B cell (primary cell): ENCODE measurements at regions not wholly inside any gene's neighbourhood (a gene's known extent, or its start where the extent isn't known, plus 50 kb on each side); places are given as distances from the start of the nearest gene placed in this dataset.

ENCODE experiments used
- ATAC-seq: fragments of 200-7000 bp; cut with Tn5 transposase; one replicate; pipeline ENCODE4 v1.10.0; 2021; ENCODE audit warnings: low read depth, mild to moderate bottlenecking, moderate number of reproducible peaks, moderate library complexity
- CTCF ChIA-PET: fragments of 350-600 bp; sonication (Branson Sonifier 250); formaldehyde crosslinking; loops from one replicate; lab custom pipeline; 2021; ENCODE audit warnings: antibody characterized with exemption, inconsistent platforms; lab: Charles Lee
- POLR2A ChIA-PET: fragments of 350-600 bp; sonication (Branson Sonifier 250); formaldehyde crosslinking; loops from one replicate; lab custom pipeline; 2021; ENCODE audit warnings: antibody characterized with exemption; lab: Charles Lee
- DNase-seq: peaks from one replicate; pipeline ENCODE4 v3.0.0; 2013
- H2AFZ ChIP-seq: 2 replicates; pipeline ENCODE4 v1.6.1; 2012; ENCODE audit warnings: mild to moderate bottlenecking, low read depth, low read length; ENCODE audit not compliant: insufficient read depth, poor library complexity, severe bottlenecking
- H3K27ac ChIP-seq, 2 donors: 1 replicate in 1 of 2; 2 replicates in 1 of 2; pipeline ENCODE4 v1.5.1; 2012 to 2013; ENCODE audit warnings: low read length in 2 of 2, mild to moderate bottlenecking in 2 of 2, moderate library complexity in 1 of 2
- H3K27me3 ChIP-seq, 4 experiments: fragments of 200-600 bp in 1 of 4; sonication (generic) in 1 of 4; replicated peaks in 1 of 4; 1 replicate in 2 of 4; 2 replicates in 2 of 4; pipeline versions ENCODE4 v1.6.1 to v1.7.0; 2013 to 2016; ENCODE audit warnings: low read length in 3 of 4, mild to moderate bottlenecking in 2 of 4, mixed read lengths in 1 of 4, moderate library complexity in 1 of 4; ENCODE audit not compliant: insufficient read depth in 4 of 4, control insufficient read depth in 3 of 4; ENCODE audit errors: control extremely low read depth in 1 of 4
- H3K36me3 ChIP-seq, 2 experiments: replicated peaks in 1 of 2; 1 replicate in 1 of 2; 2 replicates in 1 of 2; pipeline versions ENCODE4 v1.6.1 to v1.7.1; 2013; ENCODE audit warnings: low read length in 1 of 2; ENCODE audit not compliant: insufficient read depth in 2 of 2, control insufficient read depth in 1 of 2; ENCODE audit errors: control extremely low read depth in 1 of 2, extremely low read depth in 1 of 2
- H3K4me1 ChIP-seq, 2 donors: fragments of 200-600 bp in 1 of 2; sonication (generic) in 1 of 2; 1 replicate in 1 of 2; 2 replicates in 1 of 2; pipeline versions ENCODE4 v1.5.1 to v1.6.1; 2013 to 2017; ENCODE audit warnings: low read length in 2 of 2; ENCODE audit not compliant: control insufficient read depth in 2 of 2, insufficient read depth in 2 of 2
- H3K4me2 ChIP-seq: replicated peaks from 2 replicates; pipeline ENCODE3; 2012; ENCODE audit warnings: mild to moderate bottlenecking, low read depth, low read length; ENCODE audit not compliant: poor library complexity, severe bottlenecking
- H3K4me3 ChIP-seq, 5 experiments: fragments of 200-600 bp in 1 of 5; sonication (generic) in 1 of 5; 1 replicate in 3 of 5; 2 replicates in 2 of 5; pipeline versions ENCODE4 v1.5.1 to v1.7.0; 2011 to 2016; ENCODE audit warnings: low read length in 4 of 5, mild to moderate bottlenecking in 4 of 5, low read depth in 2 of 5, control low read depth in 1 of 5, moderate library complexity in 1 of 5; ENCODE audit not compliant: insufficient read depth in 1 of 5; ENCODE audit errors: control extremely low read depth in 1 of 5, extremely low read depth in 1 of 5
- H3K79me2 ChIP-seq: fragments of 200-600 bp; sonication (generic); one replicate; pipeline ENCODE4 v1.6.0; 2016; ENCODE audit warnings: low read length; ENCODE audit not compliant: control insufficient read depth, insufficient read depth
- H3K9ac ChIP-seq: fragments of 200-600 bp; sonication (generic); 2 replicates; pipeline ENCODE4 v1.6.1; 2017; ENCODE audit warnings: mild to moderate bottlenecking, low read length, moderate library complexity
- H3K9me3 ChIP-seq, 3 donors: one replicate each; pipeline versions ENCODE4 v1.6.1 to v1.7.1; 2013; ENCODE audit warnings: low read length in 2 of 3; ENCODE audit not compliant: control insufficient read depth in 2 of 3, insufficient read depth in 1 of 3; ENCODE audit errors: control extremely low read depth in 1 of 3
- H4K20me1 ChIP-seq: 2 replicates; pipeline ENCODE4 v1.6.0; 2012; ENCODE audit warnings: mild to moderate bottlenecking, low read length; ENCODE audit not compliant: insufficient read depth, control insufficient read depth, poor library complexity, severe bottlenecking
- H3K27ac Mint-ChIP-seq: one replicate; pipeline ENCODE4 v1.8.0; 2021; ENCODE audit warnings: mixed read lengths
- H3K27me3 Mint-ChIP-seq: one replicate; pipeline ENCODE4 v1.8.0; 2021; ENCODE audit warnings: mixed read lengths
- H3K4me1 Mint-ChIP-seq: one replicate; pipeline ENCODE4 v1.8.0; 2021; ENCODE audit warnings: mixed read lengths
- H3K4me3 Mint-ChIP-seq: one replicate; pipeline ENCODE4 v1.8.0; 2021; ENCODE audit warnings: mixed read lengths
- H3K9me3 Mint-ChIP-seq: one replicate; pipeline ENCODE4 v1.8.0; 2022; ENCODE audit warnings: mixed read lengths; ENCODE audit not compliant: insufficient read depth
- EZH2 ChIP-seq: IDR thresholded peaks from 2 replicates; pipeline ENCODE4 v1.6.1; 2012; ENCODE audit warnings: borderline replicate concordance, low read depth, mild to moderate bottlenecking, moderate library complexity, low read length; ENCODE audit not compliant: insufficient read depth, poor library complexity, severe bottlenecking
- WGBS: methylation state at CpG from one replicate; pipeline ENCODE4 v1.1.5; 2013; ENCODE audit warnings: missing lambda C conversion rate; ENCODE audit not compliant: insufficient coverage; 5-methylcytosine and 5-hydroxymethylcytosine counted together
- intact Hi-C: fragments of 100-400 bp; cut with micrococcal nuclease; formaldehyde crosslinking; loops from one replicate; pipeline ENCODE4 v1.10.0; 2022
- TF ChIP-seq, protein P1 (sequence below): fragments of 200-600 bp; IDR thresholded peaks from one replicate; pipeline ENCODE4 v1.8.0; 2022; ENCODE audit warnings: antibody characterized with exemption, mild to moderate bottlenecking

DNA sequence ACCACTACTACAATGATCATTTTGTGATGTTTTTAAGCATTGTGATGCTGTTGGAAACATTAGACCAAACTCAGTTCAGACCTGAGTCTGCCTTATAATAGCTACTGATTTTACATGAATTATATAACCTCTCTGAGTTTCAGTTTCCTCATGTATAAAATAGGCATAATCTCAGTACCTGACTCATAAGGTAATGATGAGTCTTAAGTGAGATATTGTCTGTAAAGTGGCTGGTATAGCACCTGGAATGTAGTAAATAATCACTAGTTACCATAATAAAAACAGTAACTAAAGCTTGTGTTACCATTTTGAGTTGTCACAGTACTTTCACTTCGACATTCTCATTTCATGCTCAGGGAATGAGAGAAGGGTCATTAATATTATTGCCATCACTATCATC lies 381.5 kb upstream of the SALL1 start:
- DNase-seq (no peak), ATAC-seq (no peak)
- TF ChIP-seq EZH2 = no peak
- TF ChIP-seq, protein P1, sequence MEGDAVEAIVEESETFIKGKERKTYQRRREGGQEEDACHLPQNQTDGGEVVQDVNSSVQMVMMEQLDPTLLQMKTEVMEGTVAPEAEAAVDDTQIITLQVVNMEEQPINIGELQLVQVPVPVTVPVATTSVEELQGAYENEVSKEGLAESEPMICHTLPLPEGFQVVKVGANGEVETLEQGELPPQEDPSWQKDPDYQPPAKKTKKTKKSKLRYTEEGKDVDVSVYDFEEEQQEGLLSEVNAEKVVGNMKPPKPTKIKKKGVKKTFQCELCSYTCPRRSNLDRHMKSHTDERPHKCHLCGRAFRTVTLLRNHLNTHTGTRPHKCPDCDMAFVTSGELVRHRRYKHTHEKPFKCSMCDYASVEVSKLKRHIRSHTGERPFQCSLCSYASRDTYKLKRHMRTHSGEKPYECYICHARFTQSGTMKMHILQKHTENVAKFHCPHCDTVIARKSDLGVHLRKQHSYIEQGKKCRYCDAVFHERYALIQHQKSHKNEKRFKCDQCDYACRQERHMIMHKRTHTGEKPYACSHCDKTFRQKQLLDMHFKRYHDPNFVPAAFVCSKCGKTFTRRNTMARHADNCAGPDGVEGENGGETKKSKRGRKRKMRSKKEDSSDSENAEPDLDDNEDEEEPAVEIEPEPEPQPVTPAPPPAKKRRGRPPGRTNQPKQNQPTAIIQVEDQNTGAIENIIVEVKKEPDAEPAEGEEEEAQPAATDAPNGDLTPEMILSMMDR = no peak
- Histone ChIP-seq H3K4me2 (no peak overlapping the region), H3K4me1 (no peaks in the 10 kb centered on the region), H2AFZ (no peak overlapping the region), H3K27ac (no peak overlapping the region), H3K4me3 (no peak overlapping the region), H3K36me3 (no peaks in the 10 kb centered on the region), H3K27me3 (no peaks in the 10 kb centered on the region), H3K79me2 (no peaks in the 10 kb centered on the region), H4K20me1 (no peaks in the 10 kb centered on the region), H3K9ac (no peak overlapping the region), H3K9me3 (no peaks in the 10 kb centered on the region)
- Mint-ChIP-seq H3K9me3 (peaks cover 4% of the 10 kb centered on the region), H3K4me3 (no peak overlapping the region), H3K27ac (no peak overlapping the region), H3K27me3 (no peaks in the 10 kb centered on the region), H3K4me1 (no peaks in the 10 kb centered on the region)
- no CpG with 5 or more reads among the region's 1 CpG for WGBS
- POLR2A ChIA-PET = no interaction called here
- CTCF ChIA-PET = no interaction called here
- intact Hi-C loops = no loop called here

DNA sequence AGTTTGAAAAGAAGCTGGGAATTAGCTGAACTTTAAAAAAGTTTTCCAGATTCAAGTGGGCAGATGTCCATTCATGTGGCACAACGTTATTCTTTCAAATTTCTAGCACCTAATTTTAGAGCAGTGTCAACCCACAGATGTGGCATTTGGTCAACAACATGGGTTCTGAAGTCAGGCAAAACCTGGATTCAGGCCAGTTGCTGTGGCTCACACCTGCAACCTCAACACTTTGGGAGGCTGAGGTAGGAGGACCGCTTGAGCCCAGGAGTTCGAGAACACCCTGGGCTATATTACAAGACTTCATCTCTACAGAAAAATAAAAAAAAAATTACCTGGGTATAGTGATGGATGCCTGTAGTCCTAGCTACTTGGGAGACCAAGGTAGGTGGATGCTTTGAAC lies 380.2 kb upstream of the SALL1 start:
- no peaks in the 10 kb centered on the region for H3K4me1 ChIP-seq
- CTCF ChIA-PET = no interaction called here
- POLR2A ChIA-PET = no interaction called here

More for the DNA sequence above, 380.2 kb upstream of the SALL1 start:
- H3K4me1 Mint-ChIP-seq = no peaks in the 10 kb centered on the region
- intact Hi-C loops = no loop called here
- no CpG with 5 or more reads among the region's 3 CpGs for WGBS
- no peaks in the 10 kb centered on the region for H3K27me3 Mint-ChIP-seq
- no peak for DNase-seq
- no peak overlapping the region for H2AFZ ChIP-seq
- H3K9me3 Mint-ChIP-seq = peaks cover 4% of the 10 kb centered on the region
- TF ChIP-seq, protein P1 = no peak
- H3K27ac ChIP-seq = no peak overlapping the region
- no peaks in the 10 kb centered on the region for H3K9me3 ChIP-seq
- no peak overlapping the region for H3K4me3 ChIP-seq
- H3K79me2 ChIP-seq = no peaks in the 10 kb centered on the region
- H3K4me2 ChIP-seq = no peak overlapping the region
- H3K27me3 ChIP-seq = no peaks in the 10 kb centered on the region
- ATAC-seq = no peak
- H3K27ac Mint-ChIP-seq = no peak overlapping the region
- no peaks in the 10 kb centered on the region for H3K36me3 ChIP-seq
- no peaks in the 10 kb centered on the region for H4K20me1 ChIP-seq
- no peak overlapping the region for H3K4me3 Mint-ChIP-seq
- H3K9ac ChIP-seq = no peak overlapping the region
